IMR-90 (cell line): ENCODE measurements at regions not wholly inside any gene's neighbourhood (a gene's known extent, or its start where the extent isn't known, plus 50 kb on each side); places are given as distances from the start of the nearest gene placed in this dataset.

Source experiments
- ATAC-seq: fragments of 200-7000 bp; cut with Tn5 transposase; 2 replicates; pipeline ENCODE4 v1.9.1; 2020; ENCODE audit warnings: low read depth, mild to moderate bottlenecking, moderate library complexity
- BruUV-seq: library from RNA; stranded (reverse); fragments of 400-500 nt; replicated peaks from 2 replicates; lab custom pipeline; 2021; lab: Mats Ljungman, UMichigan
- CTCF ChIA-PET: fragments of 300-600 bp; formaldehyde crosslinking; extraction: SDS; loops from one replicate; lab custom pipeline; 2021; ENCODE audit warnings: antibody characterized with exemption; lab: Yijun Ruan, JAX
- POLR2A ChIA-PET: fragments of 300-600 bp; sonication (Branson Sonifier 250); formaldehyde crosslinking; loops from one replicate; lab custom pipeline; 2022; ENCODE audit warnings: antibody characterized with exemption; ENCODE audit not compliant: unreplicated experiment; lab: Charles Lee
- DNase-seq: peaks from one replicate; pipeline ENCODE4 v3.0.0; 2013
- H2AFZ ChIP-seq: replicated peaks from 2 replicates; pipeline ENCODE3; 2013; ENCODE audit warnings: low read length, mild to moderate bottlenecking; ENCODE audit not compliant: poor library complexity
- H2AK5ac ChIP-seq: 2 replicates; pipeline ENCODE4 v1.6.1; 2013; ENCODE audit warnings: low read depth, low read length, inconsistent platforms
- H2AK9ac ChIP-seq: replicated peaks from 2 replicates; pipeline ENCODE3; 2013; ENCODE audit warnings: mild to moderate bottlenecking, low read depth, low read length, moderate library complexity; ENCODE audit not compliant: poor library complexity
- H2BK120ac ChIP-seq: 2 replicates; pipeline ENCODE4 v1.6.1; 2013; ENCODE audit warnings: low read depth, low read length, inconsistent platforms
- H2BK15ac ChIP-seq: 3 replicates; pipeline ENCODE4 v1.6.1; 2013; ENCODE audit warnings: low read depth, low read length, inconsistent platforms
- H2BK20ac ChIP-seq: 2 replicates; pipeline ENCODE4 v1.6.1; 2013; ENCODE audit warnings: low read depth, mild to moderate bottlenecking, inconsistent platforms, low read length, moderate library complexity
- H2BK5ac ChIP-seq: 2 replicates; pipeline ENCODE4 v1.6.1; 2013; ENCODE audit warnings: mild to moderate bottlenecking, low read depth, low read length, inconsistent platforms; ENCODE audit not compliant: poor library complexity, severe bottlenecking
- H3K14ac ChIP-seq: replicated peaks from 2 replicates; pipeline ENCODE4 v1.6.1; 2013; ENCODE audit warnings: low read depth, low read length, inconsistent platforms
- H3K18ac ChIP-seq: 2 replicates; pipeline ENCODE4 v1.6.1; 2013; ENCODE audit warnings: low read depth, low read length, control low read depth
- H3K23ac ChIP-seq: 2 replicates; pipeline ENCODE4 v1.6.1; 2013; ENCODE audit warnings: low read depth, low read length, inconsistent platforms
- H3K27ac ChIP-seq: 2 replicates; pipeline ENCODE4 v1.5.1; 2013; ENCODE audit warnings: mild to moderate bottlenecking, control low read depth, low read length; ENCODE audit not compliant: insufficient read depth
- H3K27me3 ChIP-seq: 2 replicates; pipeline ENCODE4 v1.6.1; 2013; ENCODE audit warnings: low read length; ENCODE audit not compliant: control insufficient read depth, insufficient read depth
- H3K36me3 ChIP-seq: 2 replicates; pipeline ENCODE4 v1.6.1; 2013; ENCODE audit warnings: low read length, mixed read lengths; ENCODE audit not compliant: control insufficient read depth, insufficient read depth
- H3K4ac ChIP-seq: 2 replicates; pipeline ENCODE4 v1.6.1; 2013; ENCODE audit warnings: low read depth, low read length, inconsistent platforms
- H3K4me1 ChIP-seq: 2 replicates; pipeline ENCODE4 v1.6.1; 2013; ENCODE audit warnings: low read length, mixed read lengths; ENCODE audit not compliant: control insufficient read depth, insufficient read depth
- H3K4me2 ChIP-seq: 2 replicates; pipeline ENCODE4 v1.6.1; 2013; ENCODE audit warnings: low read depth, mild to moderate bottlenecking, control low read depth, low read length, moderate library complexity
- H3K4me3 ChIP-seq: 2 replicates; pipeline ENCODE4 v1.5.1; 2013; ENCODE audit warnings: low read depth, mild to moderate bottlenecking, control low read depth, low read length, moderate library complexity; ENCODE audit not compliant: insufficient read depth
- H3K56ac ChIP-seq: 2 replicates; pipeline ENCODE4 v1.6.1; 2013; ENCODE audit warnings: low read length, inconsistent platforms; ENCODE audit not compliant: insufficient read depth; ENCODE audit errors: extremely low read depth
- H3K79me1 ChIP-seq, 2 experiments: 2 replicates each; pipeline ENCODE4 v1.6.1; 2013; ENCODE audit warnings: low read length in 2 of 2, inconsistent platforms in 1 of 2, low read depth in 1 of 2
- H3K9ac ChIP-seq: 2 replicates; pipeline ENCODE4 v1.6.1; 2013; ENCODE audit warnings: low read depth, low read length, control low read depth
- H3K9me1 ChIP-seq: 2 replicates; pipeline ENCODE4 v1.6.1; 2013; ENCODE audit warnings: low read length, inconsistent platforms; ENCODE audit not compliant: insufficient read depth
- H3K9me3 ChIP-seq: 2 replicates; pipeline ENCODE4 v1.6.1; 2013; ENCODE audit warnings: low read length; ENCODE audit not compliant: control insufficient read depth, insufficient read depth
- H4K20me1 ChIP-seq: 2 replicates; pipeline ENCODE4 v1.6.1; 2013; ENCODE audit warnings: low read length, inconsistent platforms; ENCODE audit not compliant: insufficient read depth
- H4K5ac ChIP-seq: 2 replicates; pipeline ENCODE4 v1.6.1; 2013; ENCODE audit warnings: mild to moderate bottlenecking, low read depth, low read length, control low read depth
- H4K8ac ChIP-seq, 2 experiments: 2 replicates each; pipeline ENCODE4 v1.6.1; 2013; ENCODE audit warnings: low read depth in 2 of 2, low read length in 2 of 2, control low read depth in 1 of 2, inconsistent platforms in 1 of 2
- H4K91ac ChIP-seq: 2 replicates; pipeline ENCODE4 v1.6.1; 2013; ENCODE audit warnings: low read depth, low read length, inconsistent platforms; ENCODE audit not compliant: insufficient read depth
- MAFK ChIP-seq: IDR thresholded peaks from 2 replicates; pipeline ENCODE4 v1.6.1; 2012; ENCODE audit warnings: low read depth, low read length, improper control_type of control experiment
- WGBS, 2 experiments: methylation state at CpG; one replicate each; pipeline versions ENCODE4 v1.1.5 to v1.1.7; 2013; ENCODE audit warnings: missing lambda C conversion rate in 2 of 2; ENCODE audit not compliant: insufficient read length in 1 of 2; ENCODE audit errors: extremely low coverage in 2 of 2; 5-methylcytosine and 5-hydroxymethylcytosine counted together
- dilution Hi-C: fragments of 300-500 bp; cut with HindIII; formaldehyde crosslinking; loops from one replicate; pipeline ENCODE4 v1.14.3; 2018; ENCODE audit warnings: low sequenced_read_pairs; ENCODE audit not compliant: unreplicated experiment
- in situ Hi-C: fragments of 300-500 bp; cut with MboI; formaldehyde crosslinking; loops from 3 replicates; pipeline ENCODE4 v1.14.3; 2019; ENCODE audit warnings: low sequenced_read_pairs, inconsistent platforms, mixed read lengths
- intact Hi-C: fragments of 100-400 bp; cut with micrococcal nuclease; formaldehyde crosslinking; loops from 2 replicates; pipeline ENCODE4 v1.10.0; 2022
- TF ChIP-seq, protein P1 (sequence below): fragments of 150-350 bp; IDR thresholded peaks from 2 replicates; pipeline ENCODE4 v1.6.1; 2017; ENCODE audit warnings: mild to moderate bottlenecking, antibody characterized with exemption, low read length, low read depth

GRCh38 chr12:45546545-45546944, 183.0 kb upstream of the ARID2 start:
- ChIA-PET POLR2A (no interaction called here), CTCF (interaction anchor here (1.1 kb wide), 1 partner anchor 179 kb away, joined by 3 read pairs; no protein-coding TSS in a partner anchor)
- no CpG with 5 or more reads among the region's 2 CpGs for WGBS, 2 experiments
- H4K5ac ChIP-seq, result no peak overlapping the region
- H4K91ac ChIP-seq, result no peak overlapping the region
- no peak overlapping the region for H2AK9ac ChIP-seq
- no peaks in the 10 kb centered on the region for H3K36me3 ChIP-seq
- no peak overlapping the region for H3K18ac ChIP-seq
- DNase-seq (no peak), ATAC-seq (no peak)
- no peak overlapping the region for H3K14ac ChIP-seq
- no peak overlapping the region for H4K8ac ChIP-seq
- no peaks in the 10 kb centered on the region for H3K79me1 ChIP-seq
- no peak overlapping the region for H3K4me2 ChIP-seq
- H2BK15ac ChIP-seq, result no peak overlapping the region
- intact Hi-C loops, result no loop called here
- no peaks in the 10 kb centered on the region for H3K9me1 ChIP-seq
- H3K27ac ChIP-seq, result no peak overlapping the region
- H3K4me3 ChIP-seq, result no peak overlapping the region
- H3K4me1 ChIP-seq, result no peaks in the 10 kb centered on the region
- no peak overlapping the region for H2BK120ac ChIP-seq
- TF ChIP-seq, protein P1, sequence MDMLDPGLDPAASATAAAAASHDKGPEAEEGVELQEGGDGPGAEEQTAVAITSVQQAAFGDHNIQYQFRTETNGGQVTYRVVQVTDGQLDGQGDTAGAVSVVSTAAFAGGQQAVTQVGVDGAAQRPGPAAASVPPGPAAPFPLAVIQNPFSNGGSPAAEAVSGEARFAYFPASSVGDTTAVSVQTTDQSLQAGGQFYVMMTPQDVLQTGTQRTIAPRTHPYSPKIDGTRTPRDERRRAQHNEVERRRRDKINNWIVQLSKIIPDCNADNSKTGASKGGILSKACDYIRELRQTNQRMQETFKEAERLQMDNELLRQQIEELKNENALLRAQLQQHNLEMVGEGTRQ, result no peak
- peak; percentile 81 for TF ChIP-seq MAFK
- no peaks in the 10 kb centered on the region for H4K20me1 ChIP-seq
- no peak overlapping the region for H2BK20ac ChIP-seq
- H3K4ac ChIP-seq, result no peak overlapping the region
- in situ Hi-C loops, result loop anchor here (10.0 to 25.0 kb wide), 2 partner anchors 198 to 466 kb away; no protein-coding TSS in a partner anchor
- no peak overlapping the region for H2AFZ ChIP-seq
- no peak overlapping the region for H2AK5ac ChIP-seq
- dilution Hi-C loops, result no loop called here
- BruUV-seq, result no TSS peak
- no peak overlapping the region for H3K9ac ChIP-seq
- H2BK5ac ChIP-seq, result no peak overlapping the region
- H3K27me3 ChIP-seq, result no peaks in the 10 kb centered on the region
- no peak overlapping the region for H3K56ac ChIP-seq
- no peak overlapping the region for H3K23ac ChIP-seq
- H3K9me3 ChIP-seq, result no peaks in the 10 kb centered on the region
